ENCODE measurements at regions not wholly inside any gene's neighbourhood (a gene's known extent, or its start where the extent isn't known, plus 50 kb on each side); places are given as distances from the start of the nearest gene placed in this dataset.
A peak's percentile ranks its signal among the peaks of the same experiment; 100 is the strongest.

- Histone ChIP-seq H2AFZ (ENCODE audit: low read length) (peak overlapping the region; percentile 90), H3K36me3 (ENCODE audit: low read depth, low read length) (no peaks in the 10 kb centered on the region), H3K79me2 (ENCODE audit: low read length) (no peaks in the 10 kb centered on the region), H3K27ac (ENCODE audit: low read length) (peak overlapping the region; percentile 94), H3K27me3 (ENCODE audit: low read length) (no peaks in the 10 kb centered on the region), H3F3A (ENCODE audit: low read length, unreplicated experiment) (no peaks in the 10 kb centered on the region), H3K4me2 (ENCODE audit: low read length) (peak overlapping the region; percentile 74), H3K4me1 (ENCODE audit: insufficient read depth, low read length) (peaks cover 17% of the 10 kb centered on the region), H3K9me2 (replicated peaks; ENCODE audit: low read length) (no peaks in the 10 kb centered on the region), H4K20me1 (ENCODE audit: low read length) (no peaks in the 10 kb centered on the region), H3K9ac (ENCODE audit: low read length) (peak overlapping the region; percentile 68), H3K4me3 (ENCODE audit: low read length) (peak overlapping the region; percentile 42), H3K9me3 (ENCODE audit: low read length) (no peaks in the 10 kb centered on the region)
- ATAC-seq = peak; percentile 89
- POLR2A ChIA-PET (ENCODE audit: unreplicated experiment) = no interaction called here
- CTCF ChIA-PET = interaction anchor here (0.5 to 2.0 kb wide), 3 partner anchors 32 to 126 kb away, joined by 3 to 26 read pairs (median 5); no protein-coding TSS in a partner anchor
- peak; percentile 87 for DNase-seq
- intact Hi-C loops (cut with micrococcal nuclease) = loop anchor here (1.0 to 5.0 kb wide), 3 partner anchors 114 to 1444 kb away; no protein-coding TSS in a partner anchor
- BruUV-seq (replicated peaks) = no TSS peak
- TF ChIP-seq EZH2phosphoT487 (IDR thresholded peaks at IDR 0.05; ENCODE audit: borderline replicate concordance, low read length) (no peak), CTCF (conservative IDR thresholded peaks at IDR 0.05; ENCODE audit: low read depth, low read length) (peak; percentile 87)
Observed at GRCh38 chr10:25113191-25114035, 61.4 kb upstream of the GPR158 start.

GRCh38 chr10:25114036-25114411 is 60.8 kb upstream of the GPR158 start:
- Histone ChIP-seq H3K4me2 (ENCODE audit: low read length) (peak overlapping the region; percentile 61), H3K27me3 (ENCODE audit: low read length) (no peaks in the 10 kb centered on the region), H3K4me1 (ENCODE audit: insufficient read depth, low read length) (peaks cover 17% of the 10 kb centered on the region), H3K4me3 (ENCODE audit: low read length) (no peak overlapping the region), H4K20me1 (ENCODE audit: low read length) (no peaks in the 10 kb centered on the region), H3K79me2 (ENCODE audit: low read length) (no peaks in the 10 kb centered on the region), H3K27ac (ENCODE audit: low read length) (peak overlapping the region; percentile 94), H3K9ac (ENCODE audit: low read length) (peak overlapping the region; percentile 54; the same call in 1 of the 2 replicates), H3K9me3 (ENCODE audit: low read length) (no peaks in the 10 kb centered on the region), H2AFZ (ENCODE audit: low read length) (no peak overlapping the region), H3K36me3 (ENCODE audit: low read depth, low read length) (no peaks in the 10 kb centered on the region), H3F3A (ENCODE audit: low read length, unreplicated experiment) (no peaks in the 10 kb centered on the region), H3K9me2 (replicated peaks; ENCODE audit: low read length) (no peaks in the 10 kb centered on the region)
- TF ChIP-seq EZH2 (IDR thresholded peaks at IDR 0.05; ENCODE audit: low read length, unreplicated experiment) (no peak), EZH2phosphoT487 (IDR thresholded peaks at IDR 0.05; ENCODE audit: borderline replicate concordance, low read length) (no peak), CTCF (conservative IDR thresholded peaks at IDR 0.05; ENCODE audit: low read depth, low read length) (no peak)
- TSS peak; percentile 60 for BruUV-seq (replicated peaks)
- no peak for DNase-seq
- no peak for ATAC-seq
- ChIA-PET CTCF (interaction anchor here (0.5 to 2.0 kb wide), 3 partner anchors 33 to 125 kb away, joined by 3 to 26 read pairs (median 5); no protein-coding TSS in a partner anchor), POLR2A (ENCODE audit: unreplicated experiment) (no interaction called here)
- intact Hi-C loops (cut with micrococcal nuclease) = loop anchor here (5.0 kb wide), 1 partner anchor 1443 kb away; no protein-coding TSS in a partner anchor

- CTCF ChIA-PET = no interaction called here
Observed at GRCh38 chr10:25117757-25118156, 57.0 kb upstream of the GPR158 start.

More at GRCh38 chr10:25117757-25118156, 57.0 kb upstream of the GPR158 start:
- Histone ChIP-seq H3K36me3 (ENCODE audit: low read depth, low read length) (no peaks in the 10 kb centered on the region), H2AFZ (ENCODE audit: low read length) (no peak overlapping the region), H4K20me1 (ENCODE audit: low read length) (no peaks in the 10 kb centered on the region), H3K9ac (ENCODE audit: low read length) (no peak overlapping the region), H3K4me2 (ENCODE audit: low read length) (no peak overlapping the region), H3K4me1 (ENCODE audit: insufficient read depth, low read length) (peaks cover 14% of the 10 kb centered on the region), H3K9me2 (replicated peaks; ENCODE audit: low read length) (no peaks in the 10 kb centered on the region), H3K27ac (ENCODE audit: low read length) (no peak overlapping the region), H3K27me3 (ENCODE audit: low read length) (no peaks in the 10 kb centered on the region), H3K79me2 (ENCODE audit: low read length) (no peaks in the 10 kb centered on the region), H3K9me3 (ENCODE audit: low read length) (no peaks in the 10 kb centered on the region), H3F3A (ENCODE audit: low read length, unreplicated experiment) (no peaks in the 10 kb centered on the region), H3K4me3 (ENCODE audit: low read length) (no peak overlapping the region)
- no peak for TF ChIP-seq EZH2phosphoT487 (IDR thresholded peaks at IDR 0.05; ENCODE audit: borderline replicate concordance, low read length)
- TF ChIP-seq CTCF (conservative IDR thresholded peaks at IDR 0.05; ENCODE audit: low read depth, low read length) = no peak
- no peak for TF ChIP-seq EZH2 (IDR thresholded peaks at IDR 0.05; ENCODE audit: low read length, unreplicated experiment)
- DNase-seq = no peak
- no TSS peak for BruUV-seq (replicated peaks)
- intact Hi-C loops (cut with micrococcal nuclease) = no loop called here
- ATAC-seq = no peak
- POLR2A ChIA-PET (ENCODE audit: unreplicated experiment) = no interaction called here
